HG03378 (cell line): ENCODE measurements at regions not wholly inside any gene's neighbourhood (a gene's known extent, or its start where the extent isn't known, plus 50 kb on each side); places are given as distances from the start of the nearest gene placed in this dataset.

ENCODE experiments used
- ATAC-seq: cut with Tn5 transposase; IDR thresholded peaks from one replicate; pipeline ENCODE4 v1.9.1; 2021; ENCODE audit warnings: mild to moderate bottlenecking, moderate library complexity; ENCODE audit not compliant: unreplicated experiment

- ATAC-seq = no peak
These were observed 186.1 kb upstream of the TSC22D2 start for GRCh38 chr3:150221904-150222523.

GRCh38 chr3:150220799-150221198 lies 187.3 kb upstream of the TSC22D2 start:
- ATAC-seq = no peak

GRCh38 chr3:150220041-150220440 lies 188.1 kb upstream of the TSC22D2 start:
- no peak for ATAC-seq

DNA sequence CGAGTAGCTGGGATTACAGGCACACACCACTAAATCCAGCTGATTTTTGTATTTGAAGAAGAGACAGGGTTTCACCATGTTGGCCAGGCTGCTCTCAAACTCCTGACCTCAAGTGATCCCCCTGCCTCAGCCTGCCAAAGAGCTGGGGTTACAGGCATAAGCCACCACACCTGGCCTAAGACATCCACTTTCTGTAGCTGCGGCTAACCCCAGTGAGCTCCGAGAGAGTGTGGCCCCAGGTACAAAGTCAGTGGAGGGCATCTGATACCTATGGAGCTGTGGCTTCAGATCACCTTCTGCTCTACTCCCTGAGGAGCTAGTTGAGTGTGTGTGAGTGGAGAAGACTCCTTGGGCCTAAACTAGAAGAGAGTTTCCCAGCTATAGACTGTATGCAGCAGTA lies 189.3 kb upstream of the TSC22D2 start:
- ATAC-seq = no peak

- ATAC-seq = no peak
These were observed 189.9 kb upstream of the TSC22D2 start for GRCh38 chr3:150218236-150218635.

- ATAC-seq = no peak
These were observed 190.4 kb upstream of the TSC22D2 start for GRCh38 chr3:150217691-150218090.

DNA sequence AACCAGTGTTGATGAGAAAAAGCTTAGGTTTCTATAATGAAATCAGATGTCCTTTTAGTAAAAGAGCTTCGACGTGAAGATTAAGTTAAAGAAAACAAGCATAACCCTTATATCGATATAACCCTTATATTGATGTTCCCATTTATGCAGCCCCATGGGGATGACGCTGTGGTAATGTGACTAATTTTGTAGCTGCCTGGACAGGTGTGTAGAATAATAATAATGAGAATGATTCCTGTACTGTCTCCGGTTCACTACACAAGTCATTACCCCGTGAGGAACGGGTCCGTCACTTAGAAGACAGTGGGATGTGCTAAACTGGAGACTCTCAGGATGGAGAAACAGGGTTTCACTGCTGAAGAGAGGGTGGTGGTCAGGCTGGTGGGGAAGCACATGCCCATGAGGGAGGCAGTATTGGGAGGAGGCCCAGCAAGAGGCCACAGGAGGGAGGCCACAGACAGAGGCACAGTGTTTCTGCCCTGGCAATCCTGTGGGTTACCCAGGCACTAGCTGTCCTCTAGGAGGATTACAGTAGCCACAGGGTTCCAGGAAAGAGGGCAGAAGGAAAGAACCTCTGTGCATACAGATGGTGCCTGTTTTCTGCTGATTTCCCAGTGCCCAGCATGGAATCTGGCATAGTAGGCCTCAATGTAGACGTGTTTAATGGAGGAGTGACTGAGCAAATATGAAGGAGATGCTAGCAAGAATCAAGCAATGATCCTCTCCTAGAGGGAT lies 191.1 kb upstream of the TSC22D2 start:
- ATAC-seq = no peak

DNA sequence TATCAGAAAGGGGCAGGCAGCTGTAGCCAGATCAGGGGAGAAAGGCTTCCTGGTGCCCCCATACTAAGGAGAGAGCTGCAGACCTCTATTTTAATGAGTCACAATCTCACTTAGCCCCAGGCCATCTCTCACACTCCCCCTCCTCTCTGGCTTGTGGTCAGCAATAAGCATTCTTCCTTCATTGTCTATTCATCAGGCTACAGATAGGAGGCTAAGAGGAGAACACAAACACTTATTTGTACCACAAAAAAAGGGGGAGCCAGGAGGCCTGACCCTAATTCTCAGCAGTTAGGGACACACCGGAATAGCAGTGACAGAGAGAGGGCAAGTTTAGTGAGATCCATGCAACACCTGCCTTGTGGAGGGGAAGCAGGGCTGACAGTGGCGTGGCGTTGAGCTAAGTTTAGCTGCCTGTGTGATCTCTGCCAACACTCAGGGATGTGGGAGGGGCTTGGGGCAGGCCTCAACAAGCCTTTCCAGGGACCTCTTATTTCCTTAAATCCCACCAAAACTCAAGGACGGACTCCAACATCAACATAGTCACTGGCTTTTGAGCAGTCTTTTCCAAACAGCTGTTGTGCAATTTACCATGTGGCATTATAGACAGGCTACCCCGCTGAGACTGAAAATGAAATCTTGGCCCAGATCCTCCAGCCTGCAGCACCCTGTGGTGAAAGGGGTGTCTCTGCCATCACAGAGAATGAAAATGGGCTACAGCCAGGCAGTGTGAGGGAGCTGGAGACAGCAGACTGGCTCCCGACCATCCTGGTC lies 191.9 kb upstream of the TSC22D2 start:
- ATAC-seq = no peak

GRCh38 chr3:150215616-150216015 lies 192.5 kb upstream of the TSC22D2 start:
- no peak for ATAC-seq

- no peak for ATAC-seq
These were observed 194.5 kb upstream of the TSC22D2 start for GRCh38 chr3:150213577-150213976.

- no peak for ATAC-seq
These were observed 197.5 kb upstream of the TSC22D2 start for GRCh38 chr3:150210461-150211110.

- no peak for ATAC-seq
These were observed 204.8 kb upstream of the TSC22D2 start for GRCh38 chr3:150203273-150203672.

- ATAC-seq = no peak
These were observed 205.4 kb upstream of the TSC22D2 start for GRCh38 chr3:150202711-150203110.

DNA sequence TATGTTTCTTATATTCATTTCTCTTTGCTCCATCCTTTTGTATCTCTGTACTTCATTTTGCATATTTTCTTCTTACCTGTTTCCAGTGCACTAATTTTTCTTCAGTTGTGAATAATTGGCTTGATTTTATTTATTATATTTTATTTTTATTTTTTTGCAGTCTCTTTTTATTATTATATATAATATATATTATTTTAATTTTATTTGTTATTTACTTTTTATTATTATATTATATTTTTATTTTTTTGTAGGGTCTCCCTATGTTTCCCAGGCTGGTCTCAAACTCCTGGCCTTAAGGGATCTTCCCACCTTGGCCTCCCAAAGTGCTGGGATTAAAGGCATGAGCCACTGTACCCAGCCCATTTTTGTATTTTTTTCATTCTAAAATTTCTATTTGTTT lies 213.1 kb upstream of the TSC22D2 start:
- ATAC-seq = no peak

DNA sequence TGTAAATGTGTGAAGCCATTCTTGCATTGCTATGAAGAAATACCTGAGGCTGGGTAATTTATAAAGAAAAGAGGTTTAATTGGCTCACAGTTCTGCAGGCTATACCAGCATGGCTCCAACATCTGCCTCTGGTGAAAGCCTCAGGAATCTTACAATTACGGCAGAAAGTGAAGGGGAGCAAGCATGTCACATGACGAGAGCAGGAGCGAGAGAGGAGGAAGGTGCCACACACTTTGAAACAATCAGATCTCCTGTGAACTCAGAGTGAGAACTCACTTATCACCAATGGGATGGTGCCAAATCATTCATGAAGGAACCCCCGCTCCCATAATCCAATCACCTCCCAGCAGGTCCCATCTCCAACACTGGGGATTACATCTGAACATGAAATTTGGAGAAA lies 213.6 kb upstream of the TSC22D2 start:
- ATAC-seq = no peak

DNA sequence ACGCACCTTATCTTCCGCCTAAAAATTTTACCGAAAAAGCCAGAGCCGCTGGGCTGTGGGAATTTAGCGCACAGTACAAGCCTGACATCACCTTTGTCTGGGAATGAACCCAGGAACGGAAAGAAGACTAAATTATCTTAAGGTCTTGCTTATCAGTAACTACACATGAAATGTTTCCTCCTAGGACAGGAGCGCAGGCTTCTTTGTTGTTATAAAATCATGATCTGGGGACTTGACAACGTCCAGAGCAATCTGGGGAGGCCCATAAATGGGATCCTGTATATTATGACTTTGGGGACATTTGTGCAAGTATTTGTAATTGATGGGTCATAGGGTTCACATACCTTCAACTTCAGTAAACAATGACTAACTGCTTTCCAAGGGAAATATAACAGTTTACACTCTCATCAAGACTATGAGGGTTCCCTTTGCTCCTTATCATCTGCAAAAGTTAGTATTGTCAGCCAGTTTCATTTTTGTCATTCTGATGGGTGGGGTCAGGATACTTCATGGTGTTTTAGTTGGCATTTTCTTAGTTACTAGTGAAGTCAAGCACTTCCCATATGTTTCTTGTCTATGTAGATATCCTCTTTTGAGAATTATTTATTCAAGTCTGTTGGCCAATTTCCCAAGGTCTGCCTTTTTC lies 213.9 kb upstream of the PFN2 start:
- peak; percentile 21 for ATAC-seq

- ATAC-seq = peak; percentile 95
These were observed 213.2 kb upstream of the PFN2 start for GRCh38 chr3:150183678-150184425.

- ATAC-seq = no peak
These were observed 209.6 kb upstream of the PFN2 start for GRCh38 chr3:150180334-150180733.

- no peak for ATAC-seq
These were observed 208.6 kb upstream of the PFN2 start for GRCh38 chr3:150179330-150179729.

DNA sequence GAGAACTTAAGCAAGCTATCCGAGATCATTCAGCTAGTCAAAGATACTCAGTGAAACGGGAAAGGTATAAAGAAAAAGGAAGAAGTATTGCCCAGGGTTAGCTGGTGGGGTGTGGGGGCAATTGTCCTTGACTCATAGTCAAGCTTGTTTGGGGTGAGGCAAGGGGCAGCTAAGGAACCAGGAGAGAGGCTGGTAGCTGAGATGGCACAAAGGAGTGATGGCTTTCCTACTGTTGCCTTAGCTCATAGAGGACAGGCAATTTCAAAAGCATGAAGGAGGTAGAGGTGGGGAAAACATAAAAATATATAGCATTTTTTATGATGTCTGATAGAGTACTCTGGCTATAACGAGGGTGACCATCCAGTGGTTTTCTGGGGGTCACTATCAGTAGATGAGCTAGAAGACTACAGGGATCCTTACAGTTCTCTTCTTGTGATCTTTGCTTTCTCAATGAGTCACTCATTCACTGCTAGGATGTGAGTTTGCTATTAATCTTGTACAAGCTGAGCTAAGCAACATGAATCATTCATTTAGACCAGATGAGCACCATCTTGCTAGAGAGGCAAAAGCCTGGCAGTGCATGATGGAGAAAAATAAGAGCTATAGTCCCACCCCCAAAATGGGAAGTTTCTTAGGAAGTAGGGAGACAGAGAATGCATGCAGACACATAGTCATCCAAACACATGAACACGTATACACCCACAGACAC lies 207.1 kb upstream of the PFN2 start:
- ATAC-seq = no peak
